Panc1 (cell line): ENCODE measurements at regions not wholly inside any gene's neighbourhood (a gene's known extent, or its start where the extent isn't known, plus 50 kb on each side); places are given as distances from the start of the nearest gene placed in this dataset.

ENCODE experiments used
- REST ChIP-seq, 2 experiments: IDR thresholded peaks; 2 replicates each; pipeline ENCODE4 v1.6.1; 2011 to 2012; ENCODE audit warnings: low read depth in 2 of 2, control low read depth in 1 of 2, low read length in 1 of 2, mild to moderate bottlenecking in 1 of 2, moderate library complexity in 1 of 2; ENCODE audit not compliant: insufficient read depth in 1 of 2
- TF ChIP-seq, protein P1 (sequence below): fragments of 450-650 bp; IDR thresholded peaks from 2 replicates; pipeline ENCODE4 v1.5.1; 2017; ENCODE audit warnings: mild to moderate bottlenecking

GRCh38 chrX:34849371-34849770, 93.2 kb upstream of the FAM47B start:
- TF ChIP-seq, protein P1, sequence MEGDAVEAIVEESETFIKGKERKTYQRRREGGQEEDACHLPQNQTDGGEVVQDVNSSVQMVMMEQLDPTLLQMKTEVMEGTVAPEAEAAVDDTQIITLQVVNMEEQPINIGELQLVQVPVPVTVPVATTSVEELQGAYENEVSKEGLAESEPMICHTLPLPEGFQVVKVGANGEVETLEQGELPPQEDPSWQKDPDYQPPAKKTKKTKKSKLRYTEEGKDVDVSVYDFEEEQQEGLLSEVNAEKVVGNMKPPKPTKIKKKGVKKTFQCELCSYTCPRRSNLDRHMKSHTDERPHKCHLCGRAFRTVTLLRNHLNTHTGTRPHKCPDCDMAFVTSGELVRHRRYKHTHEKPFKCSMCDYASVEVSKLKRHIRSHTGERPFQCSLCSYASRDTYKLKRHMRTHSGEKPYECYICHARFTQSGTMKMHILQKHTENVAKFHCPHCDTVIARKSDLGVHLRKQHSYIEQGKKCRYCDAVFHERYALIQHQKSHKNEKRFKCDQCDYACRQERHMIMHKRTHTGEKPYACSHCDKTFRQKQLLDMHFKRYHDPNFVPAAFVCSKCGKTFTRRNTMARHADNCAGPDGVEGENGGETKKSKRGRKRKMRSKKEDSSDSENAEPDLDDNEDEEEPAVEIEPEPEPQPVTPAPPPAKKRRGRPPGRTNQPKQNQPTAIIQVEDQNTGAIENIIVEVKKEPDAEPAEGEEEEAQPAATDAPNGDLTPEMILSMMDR = no peak
- TF ChIP-seq REST (IDR thresholded peaks at IDR 0.05; ENCODE audit: insufficient read depth in 1 of 2, low read depth in 2 of 2, low read length in 1 of 2) = no peak
